Lower lobe of right lung (tissue), 2 donors: ENCODE measurements at regions not wholly inside any gene's neighbourhood (a gene's known extent, or its start where the extent isn't known, plus 50 kb on each side); places are given as distances from the start of the nearest gene placed in this dataset.
A peak's percentile ranks its signal among the peaks of the same experiment; 100 is the strongest.

ENCODE experiments used
- ATAC-seq, 2 donors: fragments of 200-7000 bp; cut with Tn5 transposase; one replicate each; pipeline ENCODE4 v1.9.1; 2020 to 2022; ENCODE audit warnings: mild to moderate bottlenecking in 2 of 2, moderate library complexity in 2 of 2
- DNase-seq: peaks from one replicate; pipeline ENCODE4 v3.0.0-alpha.2; 2020
- H3K27ac ChIP-seq: fragments of 200-600 bp; one replicate; pipeline ENCODE4 v1.8.0; 2022
- H3K27me3 ChIP-seq: fragments of 200-600 bp; one replicate; pipeline ENCODE4 v1.8.0; 2022; ENCODE audit warnings: low read depth
- H3K36me3 ChIP-seq: fragments of 200-600 bp; one replicate; pipeline ENCODE4 v1.8.0; 2022; ENCODE audit warnings: mild to moderate bottlenecking
- H3K4me1 ChIP-seq: fragments of 200-600 bp; one replicate; pipeline ENCODE4 v1.8.0; 2022
- H3K4me3 ChIP-seq: fragments of 200-600 bp; one replicate; pipeline ENCODE4 v1.8.0; 2022; ENCODE audit warnings: mild to moderate bottlenecking
- H3K9me3 ChIP-seq: fragments of 200-600 bp; one replicate; pipeline ENCODE4 v1.8.0; 2022
- intact Hi-C: fragments of 100-400 bp; cut with DNase I; formaldehyde crosslinking; loops from one replicate; pipeline ENCODE4 v1.11.0; 2022
- TF ChIP-seq, protein P1 (sequence below): fragments of 200-600 bp; IDR thresholded peaks from one replicate; pipeline ENCODE4 v1.8.0; 2022; ENCODE audit warnings: antibody characterized with exemption, mild to moderate bottlenecking
- donor health status: DM: no; HTN: yes; CAD: no; lungs with severe emphysema.

DNA sequence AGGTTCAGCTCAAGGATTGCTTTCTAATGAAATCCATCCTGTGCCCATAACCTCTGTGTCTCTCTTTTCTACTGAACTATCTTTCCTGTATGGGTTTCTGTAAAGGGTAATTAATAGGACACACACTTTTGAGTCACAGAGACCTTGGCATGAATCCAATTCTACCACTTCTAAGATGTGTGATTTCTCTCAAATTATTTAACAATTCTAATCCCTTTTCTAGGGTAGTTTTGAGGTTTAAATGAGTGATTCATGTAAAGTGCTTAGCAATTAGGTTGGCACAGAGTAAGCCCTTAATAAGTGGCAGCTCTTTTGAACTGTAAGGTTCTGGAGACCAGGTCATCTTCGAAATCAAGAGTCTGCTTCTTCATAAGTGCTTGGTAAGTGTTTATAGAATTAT lies 202.7 kb downstream of the RASSF9 start:
- DNase-seq (no peak), ATAC-seq (peak in 1 of 2 donors; percentile 28)
- TF ChIP-seq, protein P1, sequence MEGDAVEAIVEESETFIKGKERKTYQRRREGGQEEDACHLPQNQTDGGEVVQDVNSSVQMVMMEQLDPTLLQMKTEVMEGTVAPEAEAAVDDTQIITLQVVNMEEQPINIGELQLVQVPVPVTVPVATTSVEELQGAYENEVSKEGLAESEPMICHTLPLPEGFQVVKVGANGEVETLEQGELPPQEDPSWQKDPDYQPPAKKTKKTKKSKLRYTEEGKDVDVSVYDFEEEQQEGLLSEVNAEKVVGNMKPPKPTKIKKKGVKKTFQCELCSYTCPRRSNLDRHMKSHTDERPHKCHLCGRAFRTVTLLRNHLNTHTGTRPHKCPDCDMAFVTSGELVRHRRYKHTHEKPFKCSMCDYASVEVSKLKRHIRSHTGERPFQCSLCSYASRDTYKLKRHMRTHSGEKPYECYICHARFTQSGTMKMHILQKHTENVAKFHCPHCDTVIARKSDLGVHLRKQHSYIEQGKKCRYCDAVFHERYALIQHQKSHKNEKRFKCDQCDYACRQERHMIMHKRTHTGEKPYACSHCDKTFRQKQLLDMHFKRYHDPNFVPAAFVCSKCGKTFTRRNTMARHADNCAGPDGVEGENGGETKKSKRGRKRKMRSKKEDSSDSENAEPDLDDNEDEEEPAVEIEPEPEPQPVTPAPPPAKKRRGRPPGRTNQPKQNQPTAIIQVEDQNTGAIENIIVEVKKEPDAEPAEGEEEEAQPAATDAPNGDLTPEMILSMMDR = no peak
- Histone ChIP-seq H3K4me1 (no peaks in the 10 kb centered on the region), H3K36me3 (no peaks in the 10 kb centered on the region), H3K27ac (no peak overlapping the region), H3K9me3 (no peaks in the 10 kb centered on the region), H3K27me3 (no peaks in the 10 kb centered on the region), H3K4me3 (no peak overlapping the region)
- intact Hi-C loops = no loop called here

DNA sequence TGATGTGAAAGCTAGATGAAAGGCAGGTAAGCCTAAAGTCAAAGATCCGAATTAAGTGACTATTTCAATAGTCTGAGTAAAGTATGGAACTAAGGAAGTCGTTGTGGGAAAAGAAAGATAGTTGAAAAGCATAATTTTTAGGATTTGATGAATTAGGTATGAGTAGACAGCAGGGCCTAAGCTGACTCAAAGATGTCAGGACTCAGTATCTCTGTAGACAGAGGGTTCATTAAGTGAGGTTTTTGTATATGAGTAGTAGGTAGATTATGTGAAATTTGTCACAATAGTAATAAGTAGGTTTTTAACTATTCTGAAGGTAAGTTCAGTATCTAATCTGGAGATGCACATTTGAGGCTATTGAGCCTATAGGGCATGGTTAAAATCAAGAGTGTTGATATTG lies 196.4 kb downstream of the RASSF9 start:
- ATAC-seq = no peak
- H3K36me3 ChIP-seq = no peaks in the 10 kb centered on the region
- DNase-seq = no peak
- H3K4me1 ChIP-seq = no peaks in the 10 kb centered on the region
- H3K27ac ChIP-seq = no peak overlapping the region
- no peaks in the 10 kb centered on the region for H3K9me3 ChIP-seq
- intact Hi-C loops = no loop called here
- no peaks in the 10 kb centered on the region for H3K27me3 ChIP-seq
- no peak overlapping the region for H3K4me3 ChIP-seq
- TF ChIP-seq, protein P1 = no peak

DNA sequence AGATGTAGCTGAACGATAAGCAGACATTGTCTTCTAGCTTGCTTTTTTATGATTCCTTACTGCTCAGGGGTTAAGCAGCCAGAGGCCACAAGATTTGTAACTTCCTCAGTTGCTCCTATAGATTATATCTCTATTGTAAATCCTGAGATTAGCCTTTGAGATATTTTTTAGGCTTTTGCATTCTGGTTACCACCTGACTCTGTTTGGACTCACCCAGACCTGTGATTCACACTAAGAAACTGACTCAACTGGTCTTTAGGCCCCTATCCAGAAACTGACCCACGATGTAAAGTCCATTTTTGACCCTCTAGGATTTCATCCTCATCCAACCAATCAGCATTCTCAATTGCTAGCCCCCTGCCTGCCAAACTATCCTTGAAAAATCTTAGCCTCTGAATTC lies 194.4 kb downstream of the RASSF9 start:
- H3K36me3 ChIP-seq = no peaks in the 10 kb centered on the region
- H3K27ac ChIP-seq = no peak overlapping the region
- intact Hi-C loops = no loop called here
- H3K9me3 ChIP-seq = no peaks in the 10 kb centered on the region
- no peaks in the 10 kb centered on the region for H3K27me3 ChIP-seq
- H3K4me3 ChIP-seq = no peak overlapping the region
- ATAC-seq (no peak), DNase-seq (no peak)
- TF ChIP-seq, protein P1 = no peak
- H3K4me1 ChIP-seq = no peaks in the 10 kb centered on the region

DNA sequence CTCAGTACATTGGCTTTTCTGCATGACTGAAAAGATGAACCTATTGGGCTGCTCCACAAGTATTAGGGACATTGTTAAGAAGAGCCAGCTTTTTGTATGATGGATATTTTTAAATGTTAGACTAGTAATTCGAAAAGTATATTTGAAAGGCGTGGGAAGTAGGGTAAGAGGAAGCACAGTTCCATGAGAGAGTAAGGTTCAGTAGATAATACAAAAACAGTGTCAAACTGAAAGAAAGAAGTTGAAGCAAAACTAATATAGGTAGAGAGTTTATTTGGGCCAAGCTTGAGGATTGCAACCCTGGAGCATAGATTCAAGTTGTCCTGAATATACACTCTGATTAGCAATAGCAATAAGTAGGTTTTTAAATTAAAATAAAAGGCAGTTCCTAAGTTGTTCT lies 193.9 kb downstream of the RASSF9 start:
- ATAC-seq = no peak
- no peak overlapping the region for H3K27ac ChIP-seq
- DNase-seq = no peak
- no peaks in the 10 kb centered on the region for H3K9me3 ChIP-seq
- intact Hi-C loops = no loop called here
- TF ChIP-seq, protein P1 = no peak
- H3K36me3 ChIP-seq = no peaks in the 10 kb centered on the region
- no peaks in the 10 kb centered on the region for H3K27me3 ChIP-seq
- H3K4me1 ChIP-seq = no peaks in the 10 kb centered on the region
- H3K4me3 ChIP-seq = no peak overlapping the region

- ATAC-seq (no peak), DNase-seq (no peak)
- no peaks in the 10 kb centered on the region for H3K27me3 ChIP-seq
- no peak overlapping the region for H3K27ac ChIP-seq
- TF ChIP-seq, protein P1 = no peak
- no peaks in the 10 kb centered on the region for H3K36me3 ChIP-seq
- intact Hi-C loops = no loop called here
- no peaks in the 10 kb centered on the region for H3K9me3 ChIP-seq
- no peaks in the 10 kb centered on the region for H3K4me1 ChIP-seq
- H3K4me3 ChIP-seq = no peak overlapping the region
Observed at GRCh38 chr12:85642808-85643207, 193.4 kb downstream of the RASSF9 start.

DNA sequence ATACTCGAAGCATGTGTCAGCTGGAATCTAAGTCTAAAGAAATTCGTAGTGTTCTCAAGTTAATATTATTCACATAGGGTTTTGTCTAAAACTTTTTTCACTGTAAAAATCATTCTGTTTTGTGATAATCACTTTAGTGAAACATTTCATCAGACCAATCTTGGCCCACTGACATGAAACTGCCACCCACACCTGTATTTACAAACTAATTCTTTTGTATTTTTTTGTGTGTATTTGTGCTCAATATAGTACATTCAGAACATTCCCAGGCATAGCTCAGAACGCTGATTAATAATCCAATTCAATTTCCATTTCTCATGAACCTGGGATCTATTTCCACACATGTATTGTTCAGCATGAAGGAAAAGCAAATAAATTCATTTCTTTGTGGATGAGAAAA lies 191.7 kb downstream of the RASSF9 start:
- ATAC-seq (no peak), DNase-seq (no peak)
- Histone ChIP-seq H3K36me3 (no peaks in the 10 kb centered on the region), H3K4me1 (no peaks in the 10 kb centered on the region), H3K4me3 (no peak overlapping the region), H3K27ac (no peak overlapping the region), H3K9me3 (no peaks in the 10 kb centered on the region), H3K27me3 (no peaks in the 10 kb centered on the region)
- TF ChIP-seq, protein P1 = no peak
- intact Hi-C loops = no loop called here
